ENCODE measurements at regions not wholly inside any gene's neighbourhood (a gene's known extent, or its start where the extent isn't known, plus 50 kb on each side); places are given as distances from the start of the nearest gene placed in this dataset.
A peak's percentile ranks its signal among the peaks of the same experiment; 100 is the strongest.
"Not testable (repeated sequence)": the region's sequence is repeated elsewhere in the genome, so short reads cannot be mapped to it uniquely, and the experiment has no call there.

DNA sequence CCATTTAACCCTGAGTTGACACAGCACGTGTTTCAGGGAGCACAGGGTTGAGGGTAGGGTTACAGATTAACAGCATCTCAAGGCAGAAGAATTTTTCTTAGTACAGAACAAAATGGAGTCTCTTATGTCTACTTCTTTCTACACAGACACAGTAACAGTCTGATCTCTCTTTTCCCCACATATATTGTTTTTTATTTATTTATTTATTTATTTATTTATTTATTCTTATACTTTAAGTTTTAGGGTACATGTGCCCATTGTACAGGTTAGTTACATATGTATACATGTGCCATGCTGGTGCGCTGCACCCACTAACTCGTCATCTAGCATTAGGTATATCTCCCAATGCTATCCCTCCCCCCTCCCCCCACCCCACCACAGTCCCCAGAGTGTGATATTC lies 1725.6 kb downstream of the BRINP3 start:
- not testable (repeated sequence) for H3K4me3 ChIP-seq (ENCODE audit: low read length); H3K36me3 ChIP-seq (ENCODE audit: control insufficient read depth, insufficient read depth, low read length); H3K18ac ChIP-seq (ENCODE audit: low read length); H4K8ac ChIP-seq (ENCODE audit: low read depth, low read length); H3K79me2 ChIP-seq (ENCODE audit: control insufficient read depth, insufficient read depth, low read length); H3K4me2 ChIP-seq (ENCODE audit: low read length); H3K9ac ChIP-seq (ENCODE audit: low read length); H3K23ac ChIP-seq (ENCODE audit: low read length); DNase-seq; H3K4me1 ChIP-seq (ENCODE audit: control insufficient read depth, low read depth, low read length); H2BK15ac ChIP-seq (replicated peaks; ENCODE audit: low read depth); H3K27me3 ChIP-seq (ENCODE audit: insufficient read depth, low read length, poor library complexity); H2BK5ac ChIP-seq (ENCODE audit: low read length); H3K4ac ChIP-seq (ENCODE audit: low read depth, low read length); H3K27ac ChIP-seq (ENCODE audit: low read depth, low read length); H2AK5ac ChIP-seq (ENCODE audit: low read length); H3K79me1 ChIP-seq (ENCODE audit: low read length); H4K5ac ChIP-seq (ENCODE audit: low read length); H2BK120ac ChIP-seq (ENCODE audit: low read depth, low read length); H3K56ac ChIP-seq (ENCODE audit: low read length)
- no CpG with 5 or more reads among the region's 3 CpGs for WGBS (ENCODE audit: extremely low coverage, insufficient coverage, low lambda C conversion rate)

- H3K23ac ChIP-seq (ENCODE audit: low read length); H3K18ac ChIP-seq (ENCODE audit: low read length); H4K5ac ChIP-seq (ENCODE audit: low read length); H3K79me2 ChIP-seq (ENCODE audit: control insufficient read depth, insufficient read depth, low read length); H3K27ac ChIP-seq (ENCODE audit: low read depth, low read length); H2BK5ac ChIP-seq (ENCODE audit: low read length); H2BK15ac ChIP-seq (replicated peaks; ENCODE audit: low read depth); H2AK5ac ChIP-seq (ENCODE audit: low read length); H3K4me2 ChIP-seq (ENCODE audit: low read length); DNase-seq; H3K79me1 ChIP-seq (ENCODE audit: low read length); H3K27me3 ChIP-seq (ENCODE audit: insufficient read depth, low read length, poor library complexity); H3K4ac ChIP-seq (ENCODE audit: low read depth, low read length); H3K9ac ChIP-seq (ENCODE audit: low read length); H2BK120ac ChIP-seq (ENCODE audit: low read depth, low read length); H4K8ac ChIP-seq (ENCODE audit: low read depth, low read length); H3K36me3 ChIP-seq (ENCODE audit: control insufficient read depth, insufficient read depth, low read length); H3K56ac ChIP-seq (ENCODE audit: low read length); H3K4me1 ChIP-seq (ENCODE audit: control insufficient read depth, low read depth, low read length); H3K4me3 ChIP-seq (ENCODE audit: low read length): not testable (repeated sequence)
- no CpG with 5 or more reads among the region's 24 CpGs for WGBS (ENCODE audit: extremely low coverage, insufficient coverage, low lambda C conversion rate)
These were observed 1719.9 kb downstream of the BRINP3 start for GRCh38 chr1:188757747-188758146.

GRCh38 chr1:188761226-188761625 lies 1716.4 kb downstream of the BRINP3 start:
- no CpG with 5 or more reads among the region's 1 CpG for WGBS (ENCODE audit: extremely low coverage, insufficient coverage, low lambda C conversion rate)
- Histone ChIP-seq H3K9ac (ENCODE audit: low read length) (no peak overlapping the region), H3K4me2 (ENCODE audit: low read length) (no peak overlapping the region), H2AK5ac (ENCODE audit: low read length) (no peak overlapping the region), H3K79me1 (ENCODE audit: low read length) (no peaks in the 10 kb centered on the region), H4K8ac (ENCODE audit: low read depth, low read length) (no peak overlapping the region), H3K23ac (ENCODE audit: low read length) (no peak overlapping the region), H3K18ac (ENCODE audit: low read length) (no peak overlapping the region), H3K27ac (ENCODE audit: low read depth, low read length) (no peak overlapping the region), H2BK5ac (ENCODE audit: low read length) (no peak overlapping the region), H3K36me3 (ENCODE audit: control insufficient read depth, insufficient read depth, low read length) (no peaks in the 10 kb centered on the region), H3K27me3 (ENCODE audit: insufficient read depth, low read length, poor library complexity) (no peaks in the 10 kb centered on the region), H3K4me3 (ENCODE audit: low read length) (no peak overlapping the region), H2BK120ac (ENCODE audit: low read depth, low read length) (no peak overlapping the region), H3K4ac (ENCODE audit: low read depth, low read length) (no peak overlapping the region), H4K5ac (ENCODE audit: low read length) (no peak overlapping the region), H3K56ac (ENCODE audit: low read length) (no peak overlapping the region), H3K79me2 (ENCODE audit: control insufficient read depth, insufficient read depth, low read length) (no peaks in the 10 kb centered on the region), H2BK15ac (replicated peaks; ENCODE audit: low read depth) (no peak overlapping the region), H3K4me1 (ENCODE audit: control insufficient read depth, low read depth, low read length) (no peaks in the 10 kb centered on the region)
- DNase-seq = no peak

DNA sequence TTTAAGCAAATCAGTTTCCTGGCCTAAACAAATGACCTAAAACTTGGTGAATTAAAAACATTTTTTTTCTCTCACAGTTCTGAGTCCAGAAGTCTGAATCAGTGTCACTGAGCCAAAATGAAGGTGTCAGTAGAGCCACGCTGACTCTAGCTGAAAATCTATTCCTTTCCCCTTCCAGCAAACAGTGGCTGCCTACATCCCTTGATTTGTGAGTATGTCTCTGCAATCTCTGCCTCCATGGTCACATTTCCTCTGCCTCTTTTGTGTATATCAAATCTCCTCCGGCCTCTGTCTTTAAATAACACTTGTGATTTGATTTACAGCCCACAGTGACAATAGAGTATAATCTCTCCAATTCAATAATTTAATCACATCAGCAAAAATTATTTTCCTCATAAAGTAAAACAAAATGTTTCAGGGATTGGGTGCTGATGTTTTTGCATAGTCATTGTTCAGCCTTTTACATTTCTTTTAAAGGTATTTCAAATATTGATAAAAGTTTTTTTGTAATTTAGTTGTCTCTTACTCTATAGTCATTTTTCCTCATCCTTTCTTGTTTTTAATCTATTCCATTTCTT lies 1715.4 kb downstream of the BRINP3 start:
- Histone ChIP-seq H3K79me1 (ENCODE audit: low read length) (no peaks in the 10 kb centered on the region), H3K79me2 (ENCODE audit: control insufficient read depth, insufficient read depth, low read length) (no peaks in the 10 kb centered on the region), H3K4me1 (ENCODE audit: control insufficient read depth, low read depth, low read length) (no peaks in the 10 kb centered on the region), H3K4me2 (ENCODE audit: low read length) (no peak overlapping the region), H2BK5ac (ENCODE audit: low read length) (no peak overlapping the region), H3K4ac (ENCODE audit: low read depth, low read length) (no peak overlapping the region), H3K36me3 (ENCODE audit: control insufficient read depth, insufficient read depth, low read length) (no peaks in the 10 kb centered on the region), H3K56ac (ENCODE audit: low read length) (no peak overlapping the region), H2AK5ac (ENCODE audit: low read length) (no peak overlapping the region), H3K23ac (ENCODE audit: low read length) (no peak overlapping the region), H2BK15ac (replicated peaks; ENCODE audit: low read depth) (no peak overlapping the region), H4K5ac (ENCODE audit: low read length) (no peak overlapping the region), H3K4me3 (ENCODE audit: low read length) (no peak overlapping the region), H2BK120ac (ENCODE audit: low read depth, low read length) (no peak overlapping the region), H3K27me3 (ENCODE audit: insufficient read depth, low read length, poor library complexity) (no peaks in the 10 kb centered on the region), H3K27ac (ENCODE audit: low read depth, low read length) (no peak overlapping the region), H3K9ac (ENCODE audit: low read length) (no peak overlapping the region), H4K8ac (ENCODE audit: low read depth, low read length) (no peak overlapping the region), H3K18ac (ENCODE audit: low read length) (no peak overlapping the region)
- DNase-seq = no peak
- no CpG with 5 or more reads among the region's 2 CpGs for WGBS (ENCODE audit: extremely low coverage, insufficient coverage, low lambda C conversion rate)

DNA sequence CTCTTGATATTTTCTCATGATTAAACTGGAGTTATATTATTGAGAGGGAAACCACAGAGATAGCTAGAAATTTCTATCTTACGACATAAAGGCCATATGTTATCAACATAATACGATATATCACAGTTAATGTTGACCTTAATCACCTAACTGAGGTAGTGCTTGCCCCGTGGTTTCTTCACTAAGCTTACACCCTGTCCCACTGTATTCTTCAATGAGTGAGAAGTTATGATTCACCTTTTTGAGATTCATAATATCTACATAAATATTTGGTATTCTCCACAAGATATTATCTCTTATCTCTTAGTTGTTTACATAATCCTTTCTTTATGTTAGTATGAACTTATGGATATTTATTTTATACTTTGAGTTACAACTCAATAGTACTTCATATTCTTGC lies 1714.1 kb downstream of the BRINP3 start:
- DNase-seq = no peak
- Histone ChIP-seq H2BK120ac (ENCODE audit: low read depth, low read length) (no peak overlapping the region), H4K5ac (ENCODE audit: low read length) (no peak overlapping the region), H2BK15ac (replicated peaks; ENCODE audit: low read depth) (no peak overlapping the region), H3K4me3 (ENCODE audit: low read length) (no peak overlapping the region), H3K4ac (ENCODE audit: low read depth, low read length) (no peak overlapping the region), H3K23ac (ENCODE audit: low read length) (no peak overlapping the region), H4K8ac (ENCODE audit: low read depth, low read length) (no peak overlapping the region), H2BK5ac (ENCODE audit: low read length) (no peak overlapping the region), H2AK5ac (ENCODE audit: low read length) (no peak overlapping the region), H3K4me2 (ENCODE audit: low read length) (no peak overlapping the region), H3K56ac (ENCODE audit: low read length) (no peak overlapping the region), H3K27ac (ENCODE audit: low read depth, low read length) (no peak overlapping the region), H3K36me3 (ENCODE audit: control insufficient read depth, insufficient read depth, low read length) (no peaks in the 10 kb centered on the region), H3K27me3 (ENCODE audit: insufficient read depth, low read length, poor library complexity) (no peaks in the 10 kb centered on the region), H3K79me1 (ENCODE audit: low read length) (no peaks in the 10 kb centered on the region), H3K4me1 (ENCODE audit: control insufficient read depth, low read depth, low read length) (no peaks in the 10 kb centered on the region), H3K9ac (ENCODE audit: low read length) (no peak overlapping the region), H3K18ac (ENCODE audit: low read length) (no peak overlapping the region), H3K79me2 (ENCODE audit: control insufficient read depth, insufficient read depth, low read length) (no peaks in the 10 kb centered on the region)
- no CpG with 5 or more reads among the region's 3 CpGs for WGBS (ENCODE audit: extremely low coverage, insufficient coverage, low lambda C conversion rate)

- Histone ChIP-seq H3K18ac (ENCODE audit: low read length) (no peak overlapping the region), H3K79me1 (ENCODE audit: low read length) (no peaks in the 10 kb centered on the region), H4K5ac (ENCODE audit: low read length) (no peak overlapping the region), H3K4me3 (ENCODE audit: low read length) (no peak overlapping the region), H3K27me3 (ENCODE audit: insufficient read depth, low read length, poor library complexity) (no peaks in the 10 kb centered on the region), H3K4me1 (ENCODE audit: control insufficient read depth, low read depth, low read length) (no peaks in the 10 kb centered on the region), H3K79me2 (ENCODE audit: control insufficient read depth, insufficient read depth, low read length) (no peaks in the 10 kb centered on the region), H3K56ac (ENCODE audit: low read length) (no peak overlapping the region), H3K4me2 (ENCODE audit: low read length) (no peak overlapping the region), H3K23ac (ENCODE audit: low read length) (no peak overlapping the region), H2BK15ac (replicated peaks; ENCODE audit: low read depth) (no peak overlapping the region), H2BK5ac (ENCODE audit: low read length) (no peak overlapping the region), H2AK5ac (ENCODE audit: low read length) (no peak overlapping the region), H3K36me3 (ENCODE audit: control insufficient read depth, insufficient read depth, low read length) (no peaks in the 10 kb centered on the region), H3K27ac (ENCODE audit: low read depth, low read length) (no peak overlapping the region), H3K9ac (ENCODE audit: low read length) (no peak overlapping the region), H2BK120ac (ENCODE audit: low read depth, low read length) (no peak overlapping the region), H3K4ac (ENCODE audit: low read depth, low read length) (no peak overlapping the region), H4K8ac (ENCODE audit: low read depth, low read length) (no peak overlapping the region)
- DNase-seq = peak; percentile 65
- no CpG with 5 or more reads among the region's 11 CpGs for WGBS (ENCODE audit: extremely low coverage, insufficient coverage, low lambda C conversion rate)
These were observed 1708.5 kb downstream of the BRINP3 start for GRCh38 chr1:188769181-188769580.
